ENCODE measurements at regions not wholly inside any gene's neighbourhood (a gene's known extent, or its start where the extent isn't known, plus 50 kb on each side); places are given as distances from the start of the nearest gene placed in this dataset.
"Not testable (repeated sequence)": the region's sequence is repeated elsewhere in the genome, so short reads cannot be mapped to it uniquely, and the experiment has no call there.

DNA sequence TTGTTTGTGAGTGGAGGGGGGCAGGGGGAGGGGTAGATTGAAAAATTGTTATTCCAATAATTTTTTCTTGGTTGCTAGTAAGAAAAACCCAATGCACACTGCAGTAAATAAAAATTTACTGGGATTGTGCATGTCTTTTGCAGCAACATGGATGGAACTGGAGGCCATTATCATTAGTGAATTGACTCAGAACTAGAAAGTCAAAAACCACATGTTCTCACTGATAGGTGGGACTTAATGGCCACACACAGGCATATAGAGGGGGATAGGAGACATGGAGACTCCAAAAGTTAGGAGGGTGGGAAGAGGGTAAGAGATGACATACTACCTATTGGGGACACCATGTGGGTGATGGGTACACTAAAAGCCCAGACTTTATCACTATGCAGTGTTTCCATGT lies 67.2 kb downstream of the BUB3 start:
- DNase-seq (ENCODE audit: low spot score in 2 of 2), result no peak
- FAIRE-seq, result no peak

DNA sequence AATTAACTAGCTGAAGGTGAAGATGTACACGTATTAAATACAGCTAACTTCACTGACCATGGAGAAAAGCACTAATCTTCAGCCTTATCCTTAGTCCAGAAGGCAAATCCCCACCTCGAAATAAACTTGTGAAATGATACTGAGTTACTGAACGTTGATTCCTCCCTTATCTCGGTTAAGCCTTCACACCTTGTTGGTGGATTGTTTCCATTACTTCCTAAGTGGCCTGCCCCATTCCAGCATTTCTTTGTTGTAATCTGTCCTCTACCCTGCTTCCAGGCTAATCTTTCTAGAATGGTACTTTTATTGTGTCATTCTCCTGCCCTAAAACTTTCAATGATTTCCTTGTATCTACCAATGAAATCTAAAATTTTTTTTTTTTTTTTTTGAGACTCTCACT lies 68.6 kb downstream of the BUB3 start:
- DNase-seq (ENCODE audit: low spot score in 2 of 2), result no peak
- FAIRE-seq, result no peak

DNA sequence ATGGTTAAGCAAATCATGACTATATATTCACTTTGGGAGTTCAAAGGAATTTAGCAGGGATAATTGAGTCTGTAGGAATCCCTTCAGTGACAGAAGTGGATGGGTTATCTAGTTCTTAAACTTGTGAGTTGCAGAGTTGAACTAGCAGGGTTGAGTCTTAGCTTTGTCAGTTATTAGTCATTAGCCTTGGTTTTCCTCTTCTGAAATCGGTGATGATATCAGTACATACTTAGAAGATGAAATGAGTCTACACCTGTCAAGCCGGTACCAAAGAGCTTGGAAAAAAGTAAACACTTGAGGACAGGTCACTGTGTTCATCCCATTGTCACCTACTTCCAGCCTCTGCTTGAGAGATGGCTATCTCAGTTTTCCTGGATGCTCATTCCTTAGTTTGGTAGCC lies 73.5 kb downstream of the BUB3 start:
- FAIRE-seq (no peak), DNase-seq (ENCODE audit: low spot score in 2 of 2) (no peak)

DNA sequence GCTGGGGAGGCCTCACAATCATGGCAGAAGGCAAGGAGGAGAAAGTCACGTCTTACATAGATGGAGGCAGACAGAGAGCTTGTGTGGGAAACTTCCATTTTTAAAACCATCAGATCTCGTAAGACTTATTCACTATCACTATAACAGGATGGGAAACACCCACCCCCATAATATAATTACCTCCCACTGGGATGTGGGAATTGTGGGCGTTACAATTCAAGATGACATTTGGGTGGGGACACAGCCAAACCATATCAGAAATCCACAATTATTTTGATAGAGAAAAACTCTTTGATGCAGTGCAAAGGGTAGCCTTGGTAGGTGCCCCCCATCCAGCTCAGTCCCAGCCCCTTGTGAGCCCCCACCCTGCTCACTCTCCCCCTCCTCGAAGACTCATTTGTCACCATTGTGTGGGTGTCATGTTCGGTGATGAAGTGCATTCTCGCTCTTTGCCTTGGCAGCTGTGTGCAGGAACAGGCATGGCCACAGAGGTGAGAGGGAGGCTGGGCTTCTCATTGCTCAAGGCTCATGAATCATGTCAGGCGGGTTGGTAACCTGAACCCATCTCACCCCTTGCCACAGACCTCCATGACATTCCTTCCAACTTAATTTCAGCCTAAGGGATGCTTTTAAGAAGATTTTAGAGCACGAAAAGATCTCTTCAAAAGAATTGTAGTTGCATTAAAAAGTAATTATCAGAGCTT lies 75.9 kb downstream of the BUB3 start:
- DNase-seq (ENCODE audit: low spot score in 2 of 2) (no peak), FAIRE-seq (no peak)

GRCh38 chr10:123232879-123233278 lies 78.7 kb downstream of the BUB3 start:
- DNase-seq (ENCODE audit: low spot score in 2 of 2); FAIRE-seq: not testable (repeated sequence)

- DNase-seq (ENCODE audit: low spot score in 2 of 2); FAIRE-seq: not testable (repeated sequence)
Measured at GRCh38 chr10:123235014-123235413, 80.8 kb downstream of the BUB3 start.

DNA sequence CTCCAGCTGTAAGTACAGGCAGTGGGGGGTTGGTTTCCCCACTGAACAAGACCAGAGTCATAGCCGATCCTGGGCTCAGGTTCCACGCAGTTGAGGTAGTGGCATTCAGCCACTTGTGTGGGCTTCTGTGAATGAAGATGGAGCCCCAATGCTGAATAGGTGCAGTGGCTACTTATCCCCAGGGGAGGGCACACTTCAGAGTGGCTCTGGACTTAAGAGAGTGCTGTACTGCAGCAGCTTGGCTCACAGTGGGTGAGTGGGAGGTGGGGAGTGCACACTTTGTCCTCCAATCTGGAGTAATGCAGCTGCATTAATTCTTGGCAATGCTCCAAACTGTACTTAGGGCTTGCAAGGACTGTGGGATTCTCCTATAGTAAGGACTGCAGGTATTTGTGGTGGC lies 81.9 kb downstream of the BUB3 start:
- FAIRE-seq (no peak), DNase-seq (ENCODE audit: low spot score in 2 of 2) (no peak)

GRCh38 chr10:123240250-123240649 lies 86.0 kb downstream of the BUB3 start:
- FAIRE-seq, result no peak

GRCh38 chr10:123240776-123241175 lies 86.6 kb downstream of the BUB3 start:
- FAIRE-seq (no peak), DNase-seq (ENCODE audit: low spot score in 2 of 2) (no peak)

More at GRCh38 chr10:123240250-123240649, 86.0 kb downstream of the BUB3 start:
- DNase-seq (ENCODE audit: low spot score in 2 of 2), result no peak

GRCh38 chr10:123241391-123242141 lies 87.4 kb downstream of the BUB3 start:
- DNase-seq (ENCODE audit: low spot score in 2 of 2), result no peak
- FAIRE-seq, result no peak

DNA sequence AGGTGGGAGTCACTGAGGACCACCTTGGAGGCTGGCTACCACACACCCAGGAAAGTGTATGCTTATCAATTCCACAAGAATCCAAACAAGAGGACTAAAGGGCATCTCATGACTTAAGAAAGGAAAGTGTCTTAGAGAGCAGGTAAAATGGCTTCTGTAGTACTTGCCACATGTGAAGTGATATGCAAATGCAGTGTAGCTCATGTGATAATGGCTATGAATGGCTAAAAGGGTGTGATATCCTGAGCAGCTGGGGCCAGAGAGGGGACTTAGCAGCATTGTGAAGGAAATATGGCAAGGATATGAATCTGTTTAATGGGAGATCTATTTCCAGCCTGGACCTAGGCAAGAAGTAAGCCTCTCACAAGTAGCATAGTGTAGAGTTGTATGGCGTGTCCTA lies 90.5 kb downstream of the BUB3 start:
- FAIRE-seq (no peak), DNase-seq (ENCODE audit: low spot score in 2 of 2) (no peak)

DNA sequence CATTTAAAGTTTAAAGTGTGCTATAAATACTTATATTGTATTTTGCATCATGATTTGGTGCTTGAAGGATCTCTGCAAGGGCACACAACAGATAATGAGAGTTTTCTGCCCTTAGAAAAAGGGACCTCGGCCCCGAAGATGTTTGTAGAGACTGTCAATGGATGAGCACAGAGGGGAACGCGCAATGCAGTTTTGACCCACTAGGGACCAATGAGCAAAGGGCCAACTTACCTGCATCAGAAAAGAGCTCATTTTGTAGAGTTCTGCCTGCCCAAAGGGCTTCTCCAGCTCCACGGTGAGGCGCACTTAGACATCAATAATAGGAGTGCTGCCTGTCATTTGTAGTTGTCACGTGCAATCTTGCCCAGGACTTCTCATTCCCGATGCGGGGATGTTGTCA lies 91.1 kb downstream of the BUB3 start:
- DNase-seq (ENCODE audit: low spot score in 2 of 2), result no peak
- FAIRE-seq, result no peak

DNA sequence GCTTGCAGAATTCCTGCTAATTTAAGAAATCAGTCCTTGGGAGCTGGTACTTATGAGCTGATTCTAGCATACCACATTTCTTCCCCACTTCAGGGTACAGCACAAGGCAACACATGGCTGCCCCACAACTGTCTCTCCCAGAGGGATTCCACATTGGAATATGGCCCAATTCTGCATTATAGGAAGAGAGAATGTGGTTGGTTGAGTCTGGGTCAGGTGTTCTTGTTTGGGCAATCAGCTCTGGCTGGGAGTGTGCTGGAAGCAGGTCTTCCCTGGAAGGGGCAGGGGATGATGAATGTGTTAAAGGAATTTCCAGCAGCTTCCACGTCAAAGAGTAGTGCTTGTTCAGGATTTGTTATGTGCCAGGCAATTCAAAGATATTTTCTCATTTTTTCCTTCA lies 95.7 kb downstream of the BUB3 start:
- no peak for FAIRE-seq
- DNase-seq (ENCODE audit: low spot score in 2 of 2), result no peak

- DNase-seq (ENCODE audit: low spot score in 2 of 2), result no peak
- no peak for FAIRE-seq
Measured at GRCh38 chr10:123250640-123251039, 96.4 kb downstream of the BUB3 start.

- DNase-seq (ENCODE audit: low spot score in 2 of 2) (no peak), FAIRE-seq (no peak)
Measured at GRCh38 chr10:123252779-123253178, 98.6 kb downstream of the BUB3 start.

DNA sequence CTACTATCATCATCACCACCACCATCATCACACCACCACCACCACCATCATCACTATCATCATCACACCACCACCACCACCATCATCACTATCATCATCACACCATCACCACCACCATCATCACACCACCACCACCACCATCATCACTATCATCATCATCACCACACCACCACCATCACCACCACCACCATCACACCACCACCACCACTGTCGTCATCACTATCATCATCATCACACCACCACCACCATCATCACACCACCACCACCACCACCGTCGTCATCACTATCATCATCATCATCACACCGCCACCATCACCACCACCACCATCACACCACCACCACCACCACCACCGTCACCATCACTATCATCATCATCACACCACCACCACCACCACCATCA lies 100.1 kb downstream of the BUB3 start:
- DNase-seq (ENCODE audit: low spot score in 2 of 2); FAIRE-seq: not testable (repeated sequence)

DNA sequence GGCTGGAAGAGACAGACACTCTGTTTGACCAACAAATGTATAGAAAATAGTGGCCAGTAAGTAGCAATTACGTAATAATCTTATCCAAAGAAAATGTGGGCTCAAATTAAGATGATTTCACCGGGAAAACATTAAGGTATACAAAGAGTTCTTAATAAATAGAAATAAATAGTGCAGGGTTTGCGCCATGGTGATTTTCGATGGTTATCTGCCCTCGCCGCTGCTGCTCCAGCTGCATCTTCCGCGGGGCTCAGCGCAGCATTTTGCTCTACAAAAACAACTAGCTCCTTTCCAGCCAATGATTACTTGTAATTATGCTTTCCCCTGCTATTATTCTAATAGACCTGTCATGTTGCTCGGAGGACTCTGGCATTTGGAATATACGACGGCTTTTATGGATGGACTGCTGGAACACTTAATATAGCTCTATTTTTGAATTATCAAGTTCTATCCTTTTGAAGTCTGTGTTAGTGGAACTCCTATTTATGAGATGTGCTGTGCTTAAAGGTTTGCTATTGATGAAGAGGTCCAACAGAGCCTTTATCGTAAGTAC lies 103.8 kb downstream of the BUB3 start:
- no peak for DNase-seq (ENCODE audit: low spot score in 2 of 2)
- no peak for FAIRE-seq

- FAIRE-seq (no peak), DNase-seq (ENCODE audit: low spot score in 2 of 2) (no peak)
Measured at GRCh38 chr10:123259081-123259480, 104.9 kb downstream of the BUB3 start.

GRCh38 chr10:123259791-123260190 lies 105.6 kb downstream of the BUB3 start:
- FAIRE-seq (no peak), DNase-seq (ENCODE audit: low spot score in 2 of 2) (no peak)

DNA sequence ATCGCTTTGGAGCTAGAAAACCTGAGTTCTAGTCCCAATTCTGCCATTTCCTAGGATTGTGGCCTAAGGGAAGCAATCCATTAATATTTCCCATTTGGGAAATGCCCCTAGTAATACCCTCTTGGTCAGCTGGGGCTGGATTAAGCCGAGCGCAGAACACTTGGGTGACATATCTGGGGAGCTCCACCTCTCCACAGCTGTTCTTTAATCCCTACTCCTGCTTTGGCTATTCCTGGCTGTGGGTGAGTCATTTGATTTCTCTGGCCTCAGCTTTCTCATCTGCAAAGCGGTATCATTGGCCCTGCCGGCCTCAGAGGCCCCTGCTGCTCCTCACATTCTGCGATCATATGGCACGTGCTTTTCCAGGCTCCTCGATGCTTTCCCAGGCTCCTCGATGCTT lies 108.3 kb downstream of the BUB3 start:
- FAIRE-seq, result no peak

GRCh38 chr10:123266971-123267370 lies 112.8 kb downstream of the BUB3 start:
- DNase-seq (ENCODE audit: low spot score in 2 of 2), result no peak
- no peak for FAIRE-seq

More for the DNA sequence above, 108.3 kb downstream of the BUB3 start:
- DNase-seq (ENCODE audit: low spot score in 2 of 2), result no peak

All from frontal cortex (tissue), 3 donors.